ENCODE measurements at regions not wholly inside any gene's neighbourhood (a gene's known extent, or its start where the extent isn't known, plus 50 kb on each side); places are given as distances from the start of the nearest gene placed in this dataset.

- POLR2A ChIA-PET = no interaction called here
- FAIRE-seq (no peak), DNase-seq (ENCODE audit: low read depth in 1 of 2, low spot score in 1 of 2) (no peak), ATAC-seq (no peak)
- Histone ChIP-seq H3K4me2 (no peak overlapping the region), H3K9me3 (no peaks in the 10 kb centered on the region), H3K4me3 (no peak overlapping the region), H3K4me1 (no peaks in the 10 kb centered on the region), H3K27ac (no peak overlapping the region)
- no peak for TF ChIP-seq SREBF2 (IDR thresholded peaks at IDR 0.05)
- no peak for TF ChIP-seq SMC3 (IDR thresholded peaks at IDR 0.05)
- no peak for TF ChIP-seq HOXB13 (CRISPR knock-in tag; IDR thresholded peaks at IDR 0.05; ENCODE audit: low read depth)
- no peak for TF ChIP-seq CBX2 (IDR thresholded peaks at IDR 0.05; ENCODE audit: borderline replicate concordance, low read depth)
- no peak for TF ChIP-seq BHLHE40 (IDR thresholded peaks at IDR 0.05; ENCODE audit: low read depth, low read length)
- TF ChIP-seq RCOR1 (IDR thresholded peaks at IDR 0.05; ENCODE audit: low read depth, low read length) = no peak
- no peak for TF ChIP-seq CHD2 (IDR thresholded peaks at IDR 0.05; ENCODE audit: low read length, partially characterized antibody)
- TF ChIP-seq FOSL2 (IDR thresholded peaks at IDR 0.05) = no peak
- no peak for TF ChIP-seq FOSL2 (CRISPR knock-in tag; IDR thresholded peaks at IDR 0.05)
- no peak for TF ChIP-seq HES2 (IDR thresholded peaks at IDR 0.05)
- TF ChIP-seq MAFK (IDR thresholded peaks at IDR 0.05; ENCODE audit: partially characterized antibody) = no peak
- no peak for TF ChIP-seq ZNF302 (CRISPR knock-in tag; IDR thresholded peaks at IDR 0.05)
- TF ChIP-seq RFX5 (IDR thresholded peaks at IDR 0.05) = no peak
- CTCF ChIA-PET = no interaction called here
Measured at GRCh38 chr4:148530114-148530513, 87.9 kb upstream of the NR3C2 start.

GRCh38 chr4:148527571-148527970 lies 85.4 kb upstream of the NR3C2 start:
- DNase-seq (ENCODE audit: low read depth in 1 of 2, low spot score in 1 of 2) (no peak), ATAC-seq (no peak), FAIRE-seq (no peak)
- TF ChIP-seq FOSL2 (IDR thresholded peaks at IDR 0.05) = no peak
- TF ChIP-seq FOSL2 (CRISPR knock-in tag; IDR thresholded peaks at IDR 0.05) = no peak
- no peak for TF ChIP-seq REST (IDR thresholded peaks at IDR 0.05)
- TF ChIP-seq HES2 (IDR thresholded peaks at IDR 0.05) = no peak
- TF ChIP-seq CEBPB (IDR thresholded peaks at IDR 0.05) = no peak
- TF ChIP-seq EHF (CRISPR knock-in tag; IDR thresholded peaks at IDR 0.05) = no peak
- TF ChIP-seq TFCP2L1 (CRISPR knock-in tag; IDR thresholded peaks at IDR 0.05) = no peak
- no peak for TF ChIP-seq CTCF (IDR thresholded peaks at IDR 0.05)
- TF ChIP-seq RFX5 (IDR thresholded peaks at IDR 0.05) = no peak
- no peak for TF ChIP-seq EP300 (IDR thresholded peaks at IDR 0.05)
- TF ChIP-seq HMGXB4 (CRISPR knock-in tag; IDR thresholded peaks at IDR 0.05; ENCODE audit: borderline replicate concordance) = no peak
- TF ChIP-seq MAZ (IDR thresholded peaks at IDR 0.05; ENCODE audit: borderline replicate concordance, low read depth, low read length) = no peak
- TF ChIP-seq FOXS1 (CRISPR knock-in tag; IDR thresholded peaks at IDR 0.05) = no peak
- ChIA-PET POLR2A (no interaction called here), CTCF (no interaction called here)
- Histone ChIP-seq H3K4me1 (no peaks in the 10 kb centered on the region), H3K4me3 (no peak overlapping the region), H3K27ac (no peak overlapping the region), H3K4me2 (no peak overlapping the region), H3K9me3 (no peaks in the 10 kb centered on the region)
